ENCODE measurements at regions not wholly inside any gene's neighbourhood (a gene's known extent, or its start where the extent isn't known, plus 50 kb on each side); places are given as distances from the start of the nearest gene placed in this dataset.

- TF ChIP-seq BHLHE40 (IDR thresholded peaks at IDR 0.05; ENCODE audit: borderline replicate concordance) (no peak), FOXM1 (IDR thresholded peaks at IDR 0.05; ENCODE audit: borderline replicate concordance) (no peak), SUZ12 (IDR thresholded peaks at IDR 0.05) (no peak), TARDBP (IDR thresholded peaks at IDR 0.05) (no peak), SP1 (IDR thresholded peaks at IDR 0.05) (no peak)
Observed at GRCh38 chr5:143506836-143507552, 103.5 kb upstream of the NR3C1 start.
